Breast epithelium (tissue), 4 donors: ENCODE measurements at regions not wholly inside any gene's neighbourhood (a gene's known extent, or its start where the extent isn't known, plus 50 kb on each side); places are given as distances from the start of the nearest gene placed in this dataset.

ENCODE experiments used
- DNase-seq, 2 donors: peaks; one replicate each; pipeline ENCODE4 v3.0.0-alpha.2; 2019; ENCODE audit warnings: low spot score in 2 of 2
- H3K27ac ChIP-seq, 2 donors: fragments of 200-600 bp; sonication (generic) in 1 of 2; one replicate each; pipeline ENCODE4 v1.5.1; 2016 to 2019; ENCODE audit warnings: mild to moderate bottlenecking in 1 of 2
- H3K27me3 ChIP-seq, 2 donors: fragments of 200-600 bp; sonication (generic) in 1 of 2; one replicate each; pipeline versions ENCODE4 v1.5.1 to v1.6.0; 2017 to 2019; ENCODE audit warnings: control low read depth in 1 of 2, mild to moderate bottlenecking in 1 of 2
- H3K36me3 ChIP-seq: fragments of 200-600 bp; one replicate; pipeline ENCODE4 v1.5.1; 2019
- H3K4me1 ChIP-seq, 2 donors: fragments of 200-600 bp; sonication (generic); one replicate each; pipeline ENCODE4 v1.5.1; 2016 to 2019; ENCODE audit warnings: control low read depth in 1 of 2
- H3K4me3 ChIP-seq, 3 donors: fragments of 200-600 bp; sonication (generic); 1 replicate in 2 of 3; 2 replicates in 1 of 3; pipeline ENCODE4 v1.5.1; 2016 to 2019; ENCODE audit warnings: mild to moderate bottlenecking in 3 of 3, moderate library complexity in 2 of 3
- H3K9me3 ChIP-seq, 2 donors: fragments of 200-600 bp; sonication (generic) in 1 of 2; one replicate each; pipeline ENCODE4 v1.5.1; 2016 to 2019; ENCODE audit warnings: control low read depth in 1 of 2
- POLR2A ChIP-seq: fragments of 450-650 bp; IDR thresholded peaks from one replicate; pipeline ENCODE4 v1.6.1; 2016; ENCODE audit warnings: antibody characterized with exemption, mild to moderate bottlenecking, moderate library complexity
- POLR2AphosphoS5 ChIP-seq, 3 donors: sonication (generic); formaldehyde crosslinking; IDR thresholded peaks; one replicate each; pipeline ENCODE4 v1.6.1; 2017; ENCODE audit warnings: antibody characterized with exemption in 3 of 3
- intact Hi-C: fragments of 100-400 bp; cut with DNase I; formaldehyde crosslinking; loops from one replicate; pipeline ENCODE4 v1.15.1; 2023; ENCODE audit warnings: low total_unique reads
- TF ChIP-seq, protein P1 (sequence below), 3 donors: fragments of 450-650 bp; IDR thresholded peaks; one replicate each; pipeline ENCODE4 v1.5.1; 2016 to 2017; ENCODE audit warnings: antibody characterized with exemption in 3 of 3, mild to moderate bottlenecking in 3 of 3, moderate library complexity in 3 of 3

DNA sequence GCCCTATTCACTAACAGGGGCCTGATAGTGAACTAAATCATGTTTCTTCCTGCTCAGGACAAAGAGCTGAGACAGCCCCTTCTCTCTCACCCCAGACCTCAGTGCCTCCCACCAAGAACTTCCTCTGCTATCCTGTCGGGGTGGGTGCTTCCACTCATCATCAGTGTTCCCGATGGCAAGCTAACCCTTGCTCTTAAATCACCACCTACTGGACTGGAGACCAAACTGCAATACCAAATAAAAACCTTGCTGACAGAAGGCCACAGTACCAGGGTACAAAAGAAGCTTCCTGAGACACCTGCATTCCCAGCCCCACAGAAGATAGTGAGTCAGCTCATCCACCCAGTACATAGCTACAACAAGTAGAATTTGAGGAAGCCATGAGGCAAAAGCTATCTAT lies 799.5 kb downstream of the LTN1 start:
- Histone ChIP-seq H3K27ac (no peak overlapping the region), H3K27me3 (no peaks in the 10 kb centered on the region), H3K4me3 (no peak overlapping the region), H3K4me1 (no peaks in the 10 kb centered on the region), H3K9me3 (no peaks in the 10 kb centered on the region), H3K36me3 (no peaks in the 10 kb centered on the region)
- TF ChIP-seq POLR2AphosphoS5 (IDR thresholded peaks at IDR 0.05) (no peak), POLR2A (no peak)
- TF ChIP-seq, protein P1, sequence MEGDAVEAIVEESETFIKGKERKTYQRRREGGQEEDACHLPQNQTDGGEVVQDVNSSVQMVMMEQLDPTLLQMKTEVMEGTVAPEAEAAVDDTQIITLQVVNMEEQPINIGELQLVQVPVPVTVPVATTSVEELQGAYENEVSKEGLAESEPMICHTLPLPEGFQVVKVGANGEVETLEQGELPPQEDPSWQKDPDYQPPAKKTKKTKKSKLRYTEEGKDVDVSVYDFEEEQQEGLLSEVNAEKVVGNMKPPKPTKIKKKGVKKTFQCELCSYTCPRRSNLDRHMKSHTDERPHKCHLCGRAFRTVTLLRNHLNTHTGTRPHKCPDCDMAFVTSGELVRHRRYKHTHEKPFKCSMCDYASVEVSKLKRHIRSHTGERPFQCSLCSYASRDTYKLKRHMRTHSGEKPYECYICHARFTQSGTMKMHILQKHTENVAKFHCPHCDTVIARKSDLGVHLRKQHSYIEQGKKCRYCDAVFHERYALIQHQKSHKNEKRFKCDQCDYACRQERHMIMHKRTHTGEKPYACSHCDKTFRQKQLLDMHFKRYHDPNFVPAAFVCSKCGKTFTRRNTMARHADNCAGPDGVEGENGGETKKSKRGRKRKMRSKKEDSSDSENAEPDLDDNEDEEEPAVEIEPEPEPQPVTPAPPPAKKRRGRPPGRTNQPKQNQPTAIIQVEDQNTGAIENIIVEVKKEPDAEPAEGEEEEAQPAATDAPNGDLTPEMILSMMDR (IDR thresholded peaks at IDR 0.05): no peak
- intact Hi-C loops: no loop called here
- no peak for DNase-seq

- Histone ChIP-seq H3K27ac (no peak overlapping the region), H3K27me3 (no peaks in the 10 kb centered on the region), H3K4me1 (no peaks in the 10 kb centered on the region), H3K9me3 (peaks cover 8 to 10% of the 10 kb centered on the region in 2 donors), H3K36me3 (no peaks in the 10 kb centered on the region), H3K4me3 (no peak overlapping the region)
- no peak for TF ChIP-seq POLR2AphosphoS5 (IDR thresholded peaks at IDR 0.05)
- TF ChIP-seq, protein P1 (IDR thresholded peaks at IDR 0.05): no peak
- no peak for TF ChIP-seq POLR2A
- no peak for DNase-seq
- intact Hi-C loops: no loop called here
Measured at GRCh38 chr21:28186604-28187003, 806.1 kb downstream of the LTN1 start.

DNA sequence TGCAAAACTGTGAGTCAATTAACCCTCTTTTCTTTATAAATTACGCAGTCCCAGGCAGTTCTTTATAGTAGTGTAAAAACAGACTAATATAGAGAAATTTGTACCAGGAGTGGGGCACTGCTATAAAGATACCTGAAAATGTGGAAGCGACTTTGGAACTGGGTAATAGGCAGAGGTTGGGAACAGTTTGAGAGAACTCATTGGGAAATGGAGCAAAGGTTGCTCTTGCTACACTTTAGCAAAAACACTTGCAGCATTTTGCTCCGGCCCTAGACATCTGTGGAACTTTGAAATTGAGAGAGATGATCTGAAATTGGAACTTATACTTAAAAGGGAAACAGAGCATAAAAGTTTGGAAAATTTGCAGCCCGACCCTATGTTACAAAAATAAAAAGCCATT lies 810.9 kb downstream of the LTN1 start:
- Histone ChIP-seq H3K4me1 (no peaks in the 10 kb centered on the region), H3K9me3 (peaks cover 8 to 10% of the 10 kb centered on the region in 2 donors), H3K27ac (no peak overlapping the region), H3K27me3 (no peaks in the 10 kb centered on the region), H3K36me3 (no peaks in the 10 kb centered on the region), H3K4me3 (no peak overlapping the region)
- no peak for TF ChIP-seq POLR2A
- TF ChIP-seq POLR2AphosphoS5 (IDR thresholded peaks at IDR 0.05): no peak
- TF ChIP-seq, protein P1 (IDR thresholded peaks at IDR 0.05): no peak
- intact Hi-C loops: loop anchor here (2.0 kb wide), 1 partner anchor 53 kb away; no protein-coding TSS in a partner anchor
- DNase-seq: no peak

DNA sequence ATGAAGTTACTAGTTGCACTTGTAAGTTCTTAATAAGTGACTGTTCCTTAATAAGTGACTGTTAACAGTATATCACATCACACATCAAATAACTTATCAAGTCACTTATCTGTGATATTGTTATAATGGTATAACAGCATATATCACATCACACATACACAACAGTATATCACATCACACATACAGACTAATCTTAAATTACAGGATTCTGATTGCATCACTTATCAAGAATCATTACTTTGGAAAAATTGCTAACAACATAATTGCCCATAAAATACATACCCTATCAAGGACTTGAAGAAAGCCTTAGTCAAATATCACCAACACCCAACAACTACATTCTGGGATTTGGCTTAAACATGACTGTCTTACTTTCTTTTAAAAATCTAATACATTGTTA lies 813.5 kb downstream of the LTN1 start:
- Histone ChIP-seq H3K27ac (no peak overlapping the region), H3K4me3 (no peak overlapping the region), H3K4me1 (no peaks in the 10 kb centered on the region), H3K36me3 (no peaks in the 10 kb centered on the region), H3K27me3 (no peaks in the 10 kb centered on the region), H3K9me3 (peaks cover 8 to 10% of the 10 kb centered on the region in 2 donors)
- intact Hi-C loops: loop anchor here (10.0 kb wide), 1 partner anchor 376 kb away; no protein-coding TSS in a partner anchor
- no peak for DNase-seq
- TF ChIP-seq POLR2A (no peak), POLR2AphosphoS5 (IDR thresholded peaks at IDR 0.05) (no peak)
- TF ChIP-seq, protein P1 (IDR thresholded peaks at IDR 0.05): no peak

GRCh38 chr21:28177124-28177523 lies 815.6 kb downstream of the LTN1 start:
- no peak for DNase-seq
- H3K4me1 ChIP-seq: no peaks in the 10 kb centered on the region
- H3K9me3 ChIP-seq: peaks cover 3% of the 10 kb centered on the region in 2 donors
- no peaks in the 10 kb centered on the region for H3K27me3 ChIP-seq
- TF ChIP-seq, protein P1 (IDR thresholded peaks at IDR 0.05): no peak
- no peak for TF ChIP-seq POLR2A
- TF ChIP-seq POLR2AphosphoS5 (IDR thresholded peaks at IDR 0.05): no peak
- no peaks in the 10 kb centered on the region for H3K36me3 ChIP-seq
- no peak overlapping the region for H3K27ac ChIP-seq
- intact Hi-C loops: loop anchor here (10.0 kb wide), 1 partner anchor 378 kb away; no protein-coding TSS in a partner anchor
- no peak overlapping the region for H3K4me3 ChIP-seq
